ENCODE measurements at regions not wholly inside any gene's neighbourhood (a gene's known extent, or its start where the extent isn't known, plus 50 kb on each side); places are given as distances from the start of the nearest gene placed in this dataset.

GRCh38 chr17:79453481-79453880 lies 157.4 kb downstream of the RBFOX3 start:
- Histone ChIP-seq H3K9me2 (ENCODE audit: insufficient read depth) (no peaks in the 10 kb centered on the region), H3K27ac (no peak overlapping the region), H3K4me1 (ENCODE audit: insufficient read depth) (no peaks in the 10 kb centered on the region), H3K4me2 (ENCODE audit: unreplicated experiment) (no peak overlapping the region), H3K4me3 (no peak overlapping the region), H3K27me3 (replicated peaks; ENCODE audit: insufficient read depth) (no peaks in the 10 kb centered on the region), H2AFZ (no peak overlapping the region), H3K9ac (no peak overlapping the region), H3K36me3 (ENCODE audit: low read depth) (no peaks in the 10 kb centered on the region), H3K79me2 (ENCODE audit: insufficient read depth) (no peaks in the 10 kb centered on the region), H3F3A (ENCODE audit: insufficient read depth) (no peaks in the 10 kb centered on the region), H4K20me1 (ENCODE audit: insufficient read depth) (no peaks in the 10 kb centered on the region), H3K9me3 (ENCODE audit: low read depth) (no peaks in the 10 kb centered on the region)
- TF ChIP-seq EZH2phosphoT487 (IDR thresholded peaks at IDR 0.05; ENCODE audit: insufficient read depth, low read depth) (no peak), EZH2 (IDR thresholded peaks at IDR 0.05; ENCODE audit: insufficient read depth, poor library complexity, severe bottlenecking) (no peak)
- in situ Hi-C loops (cut with MboI): no loop called here
- no peak for DNase-seq
- WGBS, 2 experiments (ENCODE audit: low coverage in 1 of 2, low lambda C conversion rate in 2 of 2, missing lambda C conversion rate in 2 of 2): 36 to 38% methylated on average over 6 of the region's 6 CpGs

- no peak overlapping the region for H3K4me2 ChIP-seq (ENCODE audit: unreplicated experiment)
- no peaks in the 10 kb centered on the region for H3K9me3 ChIP-seq (ENCODE audit: low read depth)
- no peaks in the 10 kb centered on the region for H3K79me2 ChIP-seq (ENCODE audit: insufficient read depth)
- H2AFZ ChIP-seq: no peak overlapping the region
- H3F3A ChIP-seq (ENCODE audit: insufficient read depth): no peaks in the 10 kb centered on the region
- no peak overlapping the region for H3K4me3 ChIP-seq
- no peaks in the 10 kb centered on the region for H3K36me3 ChIP-seq (ENCODE audit: low read depth)
- H3K9me2 ChIP-seq (ENCODE audit: insufficient read depth): no peaks in the 10 kb centered on the region
- TF ChIP-seq EZH2 (IDR thresholded peaks at IDR 0.05; ENCODE audit: insufficient read depth, poor library complexity, severe bottlenecking) (no peak), EZH2phosphoT487 (IDR thresholded peaks at IDR 0.05; ENCODE audit: insufficient read depth, low read depth) (no peak)
- WGBS, 2 experiments (ENCODE audit: low coverage in 1 of 2, low lambda C conversion rate in 2 of 2, missing lambda C conversion rate in 2 of 2): 34 to 36% methylated on average over 11 of the region's 11 CpGs
- no peak overlapping the region for H3K9ac ChIP-seq
- H3K27ac ChIP-seq: no peak overlapping the region
- H3K4me1 ChIP-seq (ENCODE audit: insufficient read depth): no peaks in the 10 kb centered on the region
- H4K20me1 ChIP-seq (ENCODE audit: insufficient read depth): no peaks in the 10 kb centered on the region
- no peak for DNase-seq
- in situ Hi-C loops (cut with MboI): no loop called here
- H3K27me3 ChIP-seq (replicated peaks; ENCODE audit: insufficient read depth): no peaks in the 10 kb centered on the region
Observed at GRCh38 chr17:79452706-79453105, 158.1 kb downstream of the RBFOX3 start.

- Histone ChIP-seq H3K4me1 (ENCODE audit: insufficient read depth) (no peaks in the 10 kb centered on the region), H3K9ac (no peak overlapping the region), H2AFZ (no peak overlapping the region), H3K9me3 (ENCODE audit: low read depth) (no peaks in the 10 kb centered on the region), H3K79me2 (ENCODE audit: insufficient read depth) (no peaks in the 10 kb centered on the region), H3K4me2 (ENCODE audit: unreplicated experiment) (no peak overlapping the region), H3K9me2 (ENCODE audit: insufficient read depth) (no peaks in the 10 kb centered on the region), H3K27me3 (replicated peaks; ENCODE audit: insufficient read depth) (no peaks in the 10 kb centered on the region), H3K27ac (no peak overlapping the region), H4K20me1 (ENCODE audit: insufficient read depth) (no peaks in the 10 kb centered on the region), H3K4me3 (no peak overlapping the region), H3K36me3 (ENCODE audit: low read depth) (no peaks in the 10 kb centered on the region), H3F3A (ENCODE audit: insufficient read depth) (no peaks in the 10 kb centered on the region)
- in situ Hi-C loops (cut with MboI): no loop called here
- DNase-seq: no peak
- WGBS, 2 experiments (ENCODE audit: low coverage in 1 of 2, low lambda C conversion rate in 2 of 2, missing lambda C conversion rate in 2 of 2): 55 to 63% methylated on average over 7 of the region's 7 CpGs
- no peak for TF ChIP-seq EZH2phosphoT487 (IDR thresholded peaks at IDR 0.05; ENCODE audit: insufficient read depth, low read depth)
- no peak for TF ChIP-seq EZH2 (IDR thresholded peaks at IDR 0.05; ENCODE audit: insufficient read depth, poor library complexity, severe bottlenecking)
Observed at GRCh38 chr17:79451167-79451566, 159.7 kb downstream of the RBFOX3 start.

- Histone ChIP-seq H3K36me3 (ENCODE audit: low read depth) (no peaks in the 10 kb centered on the region), H3K4me1 (ENCODE audit: insufficient read depth) (no peaks in the 10 kb centered on the region), H3K79me2 (ENCODE audit: insufficient read depth) (no peaks in the 10 kb centered on the region), H3K9me2 (ENCODE audit: insufficient read depth) (no peaks in the 10 kb centered on the region), H2AFZ (no peak overlapping the region), H3K4me3 (no peak overlapping the region), H3F3A (ENCODE audit: insufficient read depth) (no peaks in the 10 kb centered on the region), H3K9ac (no peak overlapping the region), H3K27ac (no peak overlapping the region), H3K4me2 (ENCODE audit: unreplicated experiment) (no peak overlapping the region), H4K20me1 (ENCODE audit: insufficient read depth) (no peaks in the 10 kb centered on the region), H3K27me3 (replicated peaks; ENCODE audit: insufficient read depth) (no peaks in the 10 kb centered on the region), H3K9me3 (ENCODE audit: low read depth) (no peaks in the 10 kb centered on the region)
- DNase-seq: peak; percentile 12
- TF ChIP-seq EZH2 (IDR thresholded peaks at IDR 0.05; ENCODE audit: insufficient read depth, poor library complexity, severe bottlenecking): no peak
- TF ChIP-seq EZH2phosphoT487 (IDR thresholded peaks at IDR 0.05; ENCODE audit: insufficient read depth, low read depth): no peak
- in situ Hi-C loops (cut with MboI): no loop called here
- 33 to 37% methylated on average over 12 of the region's 12 CpGs for WGBS, 2 experiments (ENCODE audit: low coverage in 1 of 2, low lambda C conversion rate in 2 of 2, missing lambda C conversion rate in 2 of 2)
Observed at GRCh38 chr17:79446399-79447009, 164.3 kb downstream of the RBFOX3 start.

GRCh38 chr17:79444198-79444597 lies 166.7 kb downstream of the RBFOX3 start:
- Histone ChIP-seq H3F3A (ENCODE audit: insufficient read depth) (no peaks in the 10 kb centered on the region), H2AFZ (no peak overlapping the region), H3K4me3 (no peak overlapping the region), H3K27ac (no peak overlapping the region), H3K4me2 (ENCODE audit: unreplicated experiment) (no peak overlapping the region), H3K9me3 (ENCODE audit: low read depth) (no peaks in the 10 kb centered on the region), H3K36me3 (ENCODE audit: low read depth) (no peaks in the 10 kb centered on the region), H3K79me2 (ENCODE audit: insufficient read depth) (no peaks in the 10 kb centered on the region), H3K9me2 (ENCODE audit: insufficient read depth) (no peaks in the 10 kb centered on the region), H3K9ac (no peak overlapping the region), H3K4me1 (ENCODE audit: insufficient read depth) (no peaks in the 10 kb centered on the region), H4K20me1 (ENCODE audit: insufficient read depth) (no peaks in the 10 kb centered on the region), H3K27me3 (replicated peaks; ENCODE audit: insufficient read depth) (no peaks in the 10 kb centered on the region)
- TF ChIP-seq EZH2phosphoT487 (IDR thresholded peaks at IDR 0.05; ENCODE audit: insufficient read depth, low read depth): no peak
- no peak for TF ChIP-seq EZH2 (IDR thresholded peaks at IDR 0.05; ENCODE audit: insufficient read depth, poor library complexity, severe bottlenecking)
- WGBS, 2 experiments (ENCODE audit: low coverage in 1 of 2, low lambda C conversion rate in 2 of 2, missing lambda C conversion rate in 2 of 2): 69 to 78% methylated on average over 4 of the region's 4 CpGs
- DNase-seq: no peak
- in situ Hi-C loops (cut with MboI): no loop called here

All from GM23248 (cell line).